GM21367 (cell line): ENCODE measurements at regions not wholly inside any gene's neighbourhood (a gene's known extent, or its start where the extent isn't known, plus 50 kb on each side); places are given as distances from the start of the nearest gene placed in this dataset.

Experiments
- ATAC-seq: cut with Tn5 transposase; IDR thresholded peaks from one replicate; pipeline ENCODE4 v1.9.1; 2021; ENCODE audit not compliant: unreplicated experiment

DNA sequence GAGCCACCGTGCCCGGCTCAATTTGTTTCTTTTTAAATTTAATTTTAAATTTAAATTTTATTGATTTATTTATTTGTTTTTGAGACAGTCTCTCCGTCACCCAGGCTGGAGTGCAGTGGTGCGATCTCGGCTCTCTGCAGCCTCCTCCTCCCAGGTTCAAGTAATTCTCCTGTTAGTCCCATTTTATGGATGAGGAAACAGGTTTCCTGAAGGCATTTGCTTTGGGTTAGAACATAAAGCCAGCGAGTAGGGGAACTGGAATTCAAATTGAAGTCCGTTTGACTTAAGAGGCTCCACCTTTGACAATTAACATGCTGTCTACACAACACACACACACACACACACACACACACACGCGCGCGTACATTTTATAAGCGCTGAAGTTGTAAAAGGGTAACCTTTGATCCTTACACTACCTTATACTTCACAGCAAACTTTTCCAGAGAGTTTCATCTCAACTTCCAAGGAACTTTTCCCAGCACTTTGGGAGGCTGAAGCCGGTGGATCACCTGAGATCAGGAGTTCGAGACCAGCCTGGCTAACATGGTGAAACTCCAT is 232.0 kb downstream of the BCAS1 start:
- ATAC-seq, result no peak

DNA sequence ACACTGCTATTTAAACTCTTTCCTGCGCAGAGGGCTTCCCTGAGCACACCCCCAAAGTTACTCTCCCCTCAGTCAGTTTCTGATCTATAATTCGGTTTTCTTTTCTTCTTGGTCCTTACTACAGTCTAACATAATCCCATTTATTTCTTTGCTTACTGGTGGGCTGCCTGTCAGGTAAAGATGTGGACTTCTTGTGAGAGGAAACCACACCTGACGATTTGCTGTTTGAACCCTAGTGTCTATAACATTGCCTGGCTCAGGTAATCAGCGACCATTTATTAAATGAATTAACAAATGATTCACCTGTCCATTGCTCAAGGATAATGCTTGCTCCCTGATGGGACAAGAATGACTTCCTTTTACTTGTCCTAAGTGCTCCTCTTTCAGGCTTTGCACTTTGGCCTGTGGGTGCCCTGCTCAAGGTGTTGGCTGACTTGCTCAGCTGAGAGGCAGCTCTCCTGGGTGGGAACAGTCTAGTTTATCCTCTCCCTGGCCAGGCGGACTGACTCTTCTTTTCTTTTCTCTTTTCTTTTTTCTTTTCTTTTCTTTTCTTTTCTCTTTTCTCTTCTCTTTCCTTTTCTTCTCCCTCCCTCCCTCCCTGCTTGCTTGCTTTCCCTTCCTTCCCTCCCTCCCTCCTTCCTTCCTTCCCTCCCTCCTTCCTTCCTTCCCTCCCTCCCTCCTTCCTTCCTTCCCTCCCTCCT is 233.1 kb downstream of the BCAS1 start:
- no peak for ATAC-seq

DNA sequence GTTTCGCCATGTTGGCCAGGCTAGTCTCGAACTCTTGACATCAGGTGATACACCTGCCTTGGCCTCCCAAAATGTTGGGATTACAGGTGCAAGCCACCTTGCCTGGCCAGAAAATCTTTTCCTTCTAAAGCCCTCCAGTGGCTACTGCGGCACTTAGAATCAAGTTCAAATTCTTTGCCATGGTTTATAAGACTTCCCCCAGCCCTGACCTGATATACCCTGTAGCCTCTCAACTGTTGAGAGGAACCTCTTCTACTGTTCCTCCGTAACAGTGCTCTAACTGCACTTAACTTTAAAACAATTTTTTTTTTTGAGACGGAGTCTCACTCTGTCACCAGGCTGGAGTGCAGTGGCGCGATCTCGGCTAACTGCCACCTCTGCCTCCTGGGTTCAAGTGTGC is 235.6 kb downstream of the BCAS1 start:
- no peak for ATAC-seq

DNA sequence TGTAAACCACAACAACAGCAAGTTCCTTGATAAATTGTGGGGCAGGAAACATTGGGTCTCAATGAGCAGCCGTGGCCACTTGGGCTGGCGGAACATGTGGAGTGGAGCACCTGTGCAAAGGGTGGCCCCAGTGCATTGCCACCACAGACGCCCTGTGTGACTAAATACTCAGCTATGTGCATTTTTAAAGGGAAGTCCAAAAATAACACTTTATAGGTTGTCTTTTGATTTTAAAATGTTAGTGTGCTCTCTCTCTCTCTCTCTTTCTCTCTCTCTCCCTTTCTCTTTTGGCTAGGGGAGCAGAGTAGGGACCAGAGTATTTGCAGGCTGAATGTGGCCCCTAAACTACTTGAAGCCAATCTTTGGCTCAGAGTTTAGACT is 236.3 kb downstream of the BCAS1 start:
- no peak for ATAC-seq

DNA sequence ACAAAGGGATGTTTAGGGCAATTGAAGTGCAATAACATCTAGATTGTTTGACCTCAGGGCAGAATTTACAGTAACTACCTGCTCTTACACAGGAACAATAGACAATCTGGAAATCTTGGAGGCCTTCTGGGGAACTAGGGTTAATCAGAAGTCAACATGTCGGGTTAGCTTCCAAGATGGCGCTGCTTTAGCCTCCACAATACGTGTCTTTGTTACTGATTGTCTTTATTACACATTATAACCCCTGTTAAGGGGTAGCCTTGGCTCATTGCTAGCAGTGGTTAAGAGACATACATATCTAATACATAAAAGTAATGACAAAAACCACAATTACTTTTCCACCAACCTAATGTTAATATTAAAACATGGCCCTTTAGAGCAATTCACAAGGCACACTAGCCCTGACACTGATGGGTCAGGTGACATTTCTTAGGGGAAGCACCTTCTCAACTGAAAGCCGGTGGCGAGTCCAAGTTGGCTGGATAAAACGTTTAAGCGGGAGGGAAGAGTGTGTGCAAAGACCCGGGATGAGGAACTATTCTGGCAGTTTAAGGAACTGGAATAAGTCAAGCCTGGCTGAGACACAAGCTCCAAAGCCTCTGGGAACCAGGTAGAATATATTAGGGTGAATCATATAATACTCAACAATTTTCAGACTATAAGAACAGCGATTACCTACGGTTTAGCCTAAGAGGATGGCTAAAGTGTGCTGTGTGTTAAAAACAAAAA is 236.9 kb downstream of the BCAS1 start:
- ATAC-seq, result no peak

DNA sequence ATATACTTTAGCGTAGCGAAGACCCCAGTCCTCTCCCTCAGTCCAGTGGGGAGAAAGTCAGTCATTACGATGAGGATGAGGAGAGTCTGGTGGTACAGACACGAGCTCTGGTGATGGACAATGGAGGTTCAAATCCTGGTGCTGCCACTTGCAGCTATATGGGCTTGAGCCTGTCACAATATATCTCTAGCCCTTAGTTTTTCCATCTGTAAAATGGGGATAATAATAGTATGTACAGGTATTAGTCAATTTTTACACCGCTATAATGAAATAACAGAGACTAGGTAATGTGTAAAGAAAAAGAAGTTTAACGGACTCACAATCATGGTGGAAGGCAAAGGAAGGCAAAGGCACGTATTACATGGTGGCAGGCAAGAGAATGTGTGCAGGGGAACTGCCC is 237.9 kb downstream of the BCAS1 start:
- no peak for ATAC-seq

DNA sequence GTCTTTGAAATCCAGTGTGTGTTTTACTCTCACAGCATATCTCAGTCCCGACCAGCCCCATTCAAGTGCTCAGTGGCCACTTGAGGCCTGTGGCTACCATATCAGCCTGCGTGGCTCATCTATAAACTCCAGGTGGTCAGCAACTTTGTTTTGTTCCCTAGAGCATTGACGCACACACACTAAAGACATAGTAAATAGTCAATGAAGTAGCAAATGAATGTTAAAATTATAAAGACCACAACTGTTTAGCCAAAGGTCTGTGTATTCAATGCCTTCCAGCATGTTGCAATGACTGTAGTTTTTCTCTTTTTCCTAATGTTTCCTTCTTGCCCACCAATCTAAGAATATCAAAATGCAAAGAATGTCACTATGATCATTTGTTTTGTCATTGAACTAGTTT is 238.2 kb upstream of the ZNF217 start:
- ATAC-seq, result no peak

DNA sequence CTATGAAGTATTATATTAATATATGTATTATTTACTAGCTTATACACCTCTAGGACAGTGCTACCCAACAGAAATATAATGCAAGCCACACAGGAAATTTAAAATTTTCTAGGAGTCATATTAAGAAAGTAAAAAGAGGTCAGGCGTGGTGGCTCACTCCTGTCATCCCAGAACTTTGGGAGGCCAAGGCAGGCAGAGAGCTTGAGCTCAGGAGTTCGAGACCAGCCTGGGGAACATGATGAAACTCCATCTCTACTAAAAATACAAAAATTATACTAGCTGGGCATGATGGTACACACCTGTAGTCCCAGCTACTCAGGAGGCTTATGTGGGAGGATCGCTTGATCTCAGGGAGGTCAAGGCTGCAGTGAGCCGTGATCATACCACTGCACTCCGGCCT is 237.6 kb upstream of the ZNF217 start:
- ATAC-seq, result no peak

DNA sequence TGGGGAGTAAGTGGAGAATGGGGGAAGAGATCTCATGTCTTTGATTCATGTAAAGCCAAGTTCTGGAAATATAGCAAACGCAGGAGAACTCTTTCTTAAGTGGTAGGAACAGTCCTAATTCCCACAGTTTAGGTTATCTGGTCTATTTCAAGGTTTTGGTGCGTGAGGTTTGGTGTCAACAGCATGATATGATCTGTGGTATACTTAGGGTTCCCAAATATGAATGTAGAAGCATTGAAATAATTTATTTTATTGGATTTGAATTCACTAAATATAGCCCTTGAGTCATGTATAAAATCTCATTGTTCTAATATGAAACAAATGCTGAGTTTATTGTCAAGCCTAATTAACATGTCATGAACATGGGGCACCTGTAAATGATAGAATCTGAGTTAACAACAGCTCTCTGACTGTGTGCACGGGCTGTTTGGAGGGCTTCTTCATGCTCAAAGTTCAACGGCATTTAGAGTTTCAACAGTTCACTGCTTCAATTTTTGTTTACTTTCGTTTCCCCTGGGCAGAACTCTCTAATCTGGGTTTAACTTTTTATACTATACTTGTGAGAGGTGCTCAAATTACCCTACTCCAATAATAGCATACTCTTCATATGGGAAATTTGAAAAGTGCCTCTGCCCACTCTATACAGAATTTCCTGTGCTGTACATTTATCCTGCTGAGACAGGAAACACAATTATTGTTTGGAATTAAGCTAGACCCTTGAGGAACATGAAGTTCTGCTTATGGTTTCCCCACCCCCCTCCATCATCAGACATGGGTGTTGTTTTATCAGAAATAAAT is 236.3 kb upstream of the ZNF217 start:
- ATAC-seq, result no peak

DNA sequence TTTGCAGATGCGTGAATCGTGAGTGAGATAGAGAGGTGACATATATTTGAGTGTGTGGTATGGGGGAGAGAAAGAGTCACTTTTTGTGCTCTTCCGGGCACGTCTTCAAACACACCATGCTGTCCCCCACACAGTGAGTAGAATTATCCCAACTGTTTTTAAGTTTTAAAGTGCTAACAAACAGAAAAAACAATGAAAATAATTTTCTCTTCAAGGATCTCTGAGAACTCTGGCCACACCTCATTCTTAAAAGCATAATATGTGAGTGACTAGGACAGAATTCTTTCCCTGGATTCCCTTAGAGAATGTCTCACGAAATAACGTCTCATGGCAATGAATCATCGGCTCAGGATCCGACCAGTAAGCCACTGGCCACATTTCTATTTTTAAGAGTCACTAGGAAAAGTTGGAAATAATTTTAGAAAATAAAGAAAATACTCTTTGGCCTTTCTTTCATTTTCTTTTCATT is 235.7 kb upstream of the ZNF217 start:
- no peak for ATAC-seq

DNA sequence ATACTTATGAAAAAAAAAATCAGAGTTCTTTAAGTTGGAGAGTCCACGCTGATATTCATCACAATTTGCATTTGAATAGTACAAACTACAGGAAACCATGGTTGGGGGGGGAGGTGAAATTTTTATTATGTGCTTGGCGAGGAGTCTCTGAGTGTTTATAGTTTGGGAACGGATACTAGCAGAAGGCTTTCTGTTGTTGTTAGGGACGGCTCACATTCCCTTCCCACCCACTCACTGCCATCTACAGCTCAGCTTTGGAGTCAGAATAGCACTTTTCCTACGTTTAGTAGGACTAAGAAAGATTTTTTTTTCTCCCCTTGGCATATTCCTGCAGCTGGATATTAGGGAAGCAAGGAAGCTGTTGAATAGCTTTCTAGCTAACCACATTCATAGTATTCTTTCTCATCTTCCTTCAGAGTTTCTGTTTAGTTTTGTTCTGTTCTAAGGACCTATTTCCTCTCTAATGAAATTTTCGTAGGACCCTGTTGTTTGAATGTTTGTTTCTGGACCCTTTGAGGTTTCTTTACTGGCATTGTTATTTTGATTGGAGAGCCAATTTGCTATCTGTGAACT is 235.1 kb upstream of the ZNF217 start:
- ATAC-seq, result no peak

DNA sequence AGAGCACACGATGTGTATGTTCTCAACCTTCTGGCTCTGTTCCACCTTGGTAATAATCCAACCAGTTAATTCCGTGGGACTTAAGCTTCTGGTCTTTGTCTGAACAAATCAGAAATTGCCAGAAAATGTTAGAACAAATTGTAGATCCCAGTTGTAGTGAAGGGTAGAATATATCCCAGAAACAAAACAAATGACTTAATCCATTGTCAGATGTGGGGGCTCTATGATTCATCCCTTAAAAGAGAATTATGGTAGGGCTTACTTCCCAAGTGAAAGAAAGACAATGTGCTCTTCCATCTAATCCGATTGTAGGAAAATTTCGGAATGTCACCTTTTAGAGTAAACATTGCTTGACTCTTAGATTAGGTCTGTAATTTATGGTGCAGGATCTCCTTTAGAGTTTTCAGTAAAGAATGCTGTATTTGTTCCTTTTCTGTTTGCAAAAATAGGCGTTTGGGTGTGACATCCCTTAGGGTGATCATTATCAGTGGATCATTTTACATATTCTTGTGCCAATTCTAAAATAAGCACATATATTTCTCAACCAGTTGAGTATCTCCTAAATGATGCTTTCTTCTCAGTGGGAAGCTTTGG is 234.5 kb upstream of the ZNF217 start:
- no peak for ATAC-seq

DNA sequence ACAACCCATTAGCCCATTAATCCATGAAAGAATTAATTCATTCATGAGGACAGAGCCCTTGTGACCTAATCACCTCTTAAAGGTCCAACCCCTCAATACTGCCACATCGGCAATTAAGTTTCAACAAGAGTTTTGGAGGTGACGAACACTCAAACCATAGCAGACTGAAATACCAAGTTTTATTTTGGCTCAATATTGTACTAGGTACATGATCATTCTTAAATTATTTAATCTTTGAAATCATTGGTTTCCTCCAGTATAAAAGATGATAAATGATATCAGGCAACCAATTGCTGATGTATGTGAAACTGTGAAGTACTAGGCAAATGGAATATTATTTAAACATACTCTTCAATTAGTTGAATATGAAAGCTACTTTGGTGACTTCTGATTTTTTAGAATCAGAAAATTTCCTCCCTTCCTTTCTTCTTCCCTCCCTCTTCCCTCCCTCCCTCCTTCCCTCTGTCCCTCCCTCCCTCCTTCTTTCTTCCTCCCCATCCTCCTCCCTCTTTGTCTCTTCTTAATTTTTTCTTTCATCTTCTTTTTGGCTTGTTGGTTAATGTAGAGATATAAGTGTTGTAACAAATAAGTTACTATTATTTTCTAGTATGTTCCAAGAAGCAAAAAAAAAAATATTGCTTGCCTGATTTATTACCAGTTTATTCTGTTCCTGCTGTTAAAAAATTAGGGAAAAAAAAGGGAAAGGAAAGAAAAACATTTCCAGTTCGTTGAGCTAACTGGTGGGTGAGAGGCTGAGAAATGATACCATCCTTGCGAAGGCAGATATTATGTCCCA is 233.9 kb upstream of the ZNF217 start:
- no peak for ATAC-seq

DNA sequence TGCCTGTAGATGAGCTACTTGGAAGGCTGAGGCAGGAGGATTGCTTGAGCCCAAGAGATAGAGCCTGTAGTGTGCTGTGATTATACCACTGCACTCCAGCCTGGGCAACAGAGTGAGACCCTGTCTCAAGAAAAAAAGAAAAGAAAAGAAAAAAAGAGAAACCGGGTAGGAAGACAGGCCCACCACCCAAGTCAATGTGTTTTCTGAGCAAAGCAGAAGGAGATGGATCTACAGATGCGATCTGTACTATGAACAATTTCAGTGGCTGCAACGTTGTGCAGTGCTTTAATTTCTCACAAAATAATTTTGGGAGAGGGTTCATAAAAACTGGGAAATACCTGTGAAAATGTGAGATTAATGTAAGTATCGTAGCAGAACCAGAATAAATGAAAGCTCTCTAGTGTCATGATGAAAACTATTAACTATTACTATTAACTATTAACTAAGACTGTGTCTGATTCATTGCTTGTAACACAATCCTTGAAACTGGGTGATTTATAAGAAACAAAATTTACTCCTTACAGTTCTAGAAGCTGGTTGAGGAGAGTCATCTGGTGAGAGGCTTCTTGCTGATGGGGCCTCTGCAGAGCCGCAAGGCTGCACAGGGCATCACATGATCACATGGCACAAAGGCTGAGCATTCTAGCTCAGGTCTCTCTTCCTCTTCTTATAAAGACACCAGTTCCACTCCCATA is 233.1 kb upstream of the ZNF217 start:
- ATAC-seq, result no peak

DNA sequence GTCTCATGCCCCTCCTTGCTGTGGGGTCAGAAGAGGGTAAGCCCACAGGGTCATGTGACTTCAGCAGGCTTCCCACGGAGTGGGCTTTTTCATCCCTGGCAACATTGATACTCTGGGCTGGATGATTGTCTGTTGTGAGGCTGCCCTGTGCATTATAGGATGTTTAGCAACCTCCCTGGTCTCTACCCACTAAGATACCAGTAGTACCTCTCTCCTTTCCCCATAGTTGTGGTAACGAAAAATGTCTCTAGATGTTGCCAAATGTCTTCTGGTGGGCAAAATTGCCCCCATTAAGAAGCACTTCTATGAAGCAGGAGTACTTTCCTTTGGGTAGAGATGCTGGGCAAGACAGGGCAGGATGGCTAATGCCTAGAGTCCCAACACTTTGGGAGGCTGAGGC is 232.5 kb upstream of the ZNF217 start:
- no peak for ATAC-seq

DNA sequence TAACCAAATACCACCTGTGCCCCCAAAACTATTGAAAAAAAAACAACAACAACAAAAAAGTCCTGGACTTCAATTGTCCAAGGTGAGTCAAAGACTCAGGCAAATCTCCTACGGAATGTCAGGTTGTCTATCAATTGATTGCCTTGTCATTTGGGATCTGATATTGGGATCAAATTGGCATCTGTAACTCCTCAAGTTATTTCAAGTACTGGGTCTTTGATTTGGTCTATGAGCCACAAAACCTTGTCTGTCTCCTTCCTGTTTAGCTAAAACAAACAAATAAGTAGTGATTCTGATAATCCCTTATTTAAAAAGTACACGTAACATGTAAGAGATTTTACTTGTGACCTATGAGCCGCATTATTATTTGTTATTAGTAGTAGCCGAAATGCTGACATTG is 231.6 kb upstream of the ZNF217 start:
- ATAC-seq, result no peak

DNA sequence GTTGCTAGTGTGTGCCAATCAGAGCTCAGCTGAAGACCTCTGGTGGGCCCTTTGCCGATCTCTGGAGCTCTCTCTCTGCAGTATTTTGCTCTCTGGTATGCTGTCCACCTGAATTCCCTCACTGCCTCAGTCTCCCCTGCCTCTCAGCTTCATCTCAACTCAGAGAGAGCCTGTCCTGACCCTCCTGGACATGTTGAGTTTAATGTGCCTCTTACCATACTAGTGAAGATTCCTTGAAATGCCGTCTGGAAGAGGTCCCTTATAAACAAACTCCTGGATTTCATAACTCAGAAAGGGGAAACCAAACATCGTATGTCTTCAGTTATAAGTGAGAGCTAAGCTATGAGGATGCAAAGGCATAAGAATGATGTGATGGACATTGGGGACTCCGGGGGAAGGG is 231.1 kb upstream of the ZNF217 start:
- no peak for ATAC-seq

DNA sequence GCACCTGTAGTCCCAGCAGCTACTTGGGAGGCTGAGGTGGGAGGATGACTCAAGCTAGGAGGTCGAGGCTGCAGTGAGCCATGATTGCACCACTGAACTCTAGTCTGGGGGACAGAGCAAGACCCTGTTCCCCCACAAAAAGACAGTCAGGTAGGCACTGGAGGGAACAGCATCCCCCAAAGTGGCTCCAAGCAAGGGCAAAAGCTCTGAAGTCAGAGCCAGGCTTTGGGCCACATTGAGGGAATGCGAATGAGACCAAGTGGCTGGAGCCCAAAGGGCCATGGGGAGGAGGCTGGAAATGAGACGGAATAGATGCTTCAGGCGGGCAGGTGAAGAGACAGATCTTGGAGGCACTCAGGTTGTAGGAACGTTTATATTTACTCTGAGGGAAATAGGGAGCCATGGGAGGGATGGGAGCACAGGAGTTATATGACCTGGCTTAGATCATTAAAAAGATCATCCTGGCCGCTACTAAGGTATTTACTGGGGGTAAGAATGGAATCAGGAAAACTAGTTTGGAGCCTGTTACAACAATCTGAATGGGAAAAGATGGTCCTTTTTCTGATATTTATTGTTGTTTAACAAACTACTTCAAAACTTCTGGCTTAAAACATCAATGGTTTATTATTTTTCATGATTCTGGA is 229.6 kb upstream of the ZNF217 start:
- no peak for ATAC-seq

DNA sequence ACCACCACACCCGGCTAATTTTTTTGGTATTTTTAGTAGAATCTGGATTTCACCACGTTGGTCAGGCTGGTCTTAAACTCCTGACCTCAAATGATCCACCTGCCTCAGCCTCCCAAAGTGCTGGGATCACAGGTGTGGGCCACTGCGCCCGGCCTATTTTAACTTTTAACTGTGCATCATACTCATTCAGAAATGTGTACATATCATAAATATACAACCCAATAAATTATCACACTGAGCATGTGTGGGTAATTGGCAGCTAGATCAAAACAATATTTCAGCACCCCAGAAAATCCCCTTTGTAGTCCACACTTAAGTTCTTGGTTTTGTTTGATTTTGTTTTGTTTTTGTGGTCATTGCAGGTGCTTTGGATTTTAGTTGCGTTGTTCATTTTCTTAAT is 228.9 kb upstream of the ZNF217 start:
- no peak for ATAC-seq
